WERI-Rb-1 (cell line): ENCODE measurements at regions not wholly inside any gene's neighbourhood (a gene's known extent, or its start where the extent isn't known, plus 50 kb on each side); places are given as distances from the start of the nearest gene placed in this dataset.

Experiments
- DNase-seq: peaks from one replicate; pipeline ENCODE4 v3.0.0-alpha.2; 2020
- H3K27ac ChIP-seq: fragments of 250-450 bp; sonication (Bioruptor Pico); 2 replicates; pipeline ENCODE4 v1.5.1; 2020; ENCODE audit warnings: mild to moderate bottlenecking, moderate library complexity
- H3K27me3 ChIP-seq: fragments of 250-450 bp; sonication (Bioruptor Pico); 2 replicates; pipeline ENCODE4 v1.5.1; 2021; ENCODE audit warnings: mild to moderate bottlenecking, low read depth, moderate library complexity; ENCODE audit not compliant: insufficient read depth, severe bottlenecking
- H3K36me3 ChIP-seq: fragments of 250-450 bp; sonication (Bioruptor Pico); 2 replicates; pipeline ENCODE4 v1.5.1; 2020; ENCODE audit warnings: mild to moderate bottlenecking, moderate library complexity
- H3K4me3 ChIP-seq: 2 replicates; pipeline ENCODE4 v1.5.1; 2011; ENCODE audit warnings: low read depth, mild to moderate bottlenecking, control low read depth, low read length
- H3K9me3 ChIP-seq: fragments of 250-450 bp; sonication (Bioruptor Pico); 2 replicates; pipeline ENCODE4 v1.5.1; 2021; ENCODE audit warnings: mild to moderate bottlenecking, moderate library complexity; ENCODE audit not compliant: severe bottlenecking
- CTCF ChIP-seq: IDR thresholded peaks from 2 replicates; pipeline ENCODE4 v1.5.1; 2011; ENCODE audit warnings: low read depth, mild to moderate bottlenecking, control low read depth, inconsistent platforms, low read length

GRCh38 chr18:77969972-77970371 lies 720.3 kb downstream of the GALR1 start:
- Histone ChIP-seq H3K27ac (no peak overlapping the region), H3K4me3 (no peak overlapping the region), H3K9me3 (no peaks in the 10 kb centered on the region), H3K36me3 (no peaks in the 10 kb centered on the region), H3K27me3 (no peaks in the 10 kb centered on the region)
- no peak for DNase-seq
- TF ChIP-seq CTCF, result no peak

GRCh38 chr18:77970814-77971213 lies 721.2 kb downstream of the GALR1 start:
- no peak overlapping the region for H3K27ac ChIP-seq
- H3K36me3 ChIP-seq, result no peaks in the 10 kb centered on the region
- no peaks in the 10 kb centered on the region for H3K27me3 ChIP-seq
- DNase-seq, result no peak
- no peaks in the 10 kb centered on the region for H3K9me3 ChIP-seq
- TF ChIP-seq CTCF, result no peak
- no peak overlapping the region for H3K4me3 ChIP-seq

GRCh38 chr18:77973745-77974144 lies 724.1 kb downstream of the GALR1 start:
- H3K36me3 ChIP-seq, result no peaks in the 10 kb centered on the region
- DNase-seq, result no peak
- H3K9me3 ChIP-seq, result no peaks in the 10 kb centered on the region
- H3K27ac ChIP-seq, result no peak overlapping the region
- H3K27me3 ChIP-seq, result no peaks in the 10 kb centered on the region
- TF ChIP-seq CTCF, result no peak
- H3K4me3 ChIP-seq, result no peak overlapping the region

- Histone ChIP-seq H3K36me3 (no peaks in the 10 kb centered on the region), H3K9me3 (no peaks in the 10 kb centered on the region), H3K4me3 (no peak overlapping the region), H3K27ac (no peak overlapping the region), H3K27me3 (no peaks in the 10 kb centered on the region)
- DNase-seq, result no peak
- TF ChIP-seq CTCF, result no peak
These were observed 724.7 kb downstream of the GALR1 start for GRCh38 chr18:77974329-77974728.

GRCh38 chr18:77977331-77977730 lies 727.7 kb downstream of the GALR1 start:
- no peak for TF ChIP-seq CTCF
- no peak for DNase-seq
- no peak overlapping the region for H3K4me3 ChIP-seq
- no peak overlapping the region for H3K27ac ChIP-seq
- no peaks in the 10 kb centered on the region for H3K27me3 ChIP-seq
- no peaks in the 10 kb centered on the region for H3K36me3 ChIP-seq
- no peaks in the 10 kb centered on the region for H3K9me3 ChIP-seq

GRCh38 chr18:77980275-77980674 lies 730.6 kb downstream of the GALR1 start:
- TF ChIP-seq CTCF, result no peak
- no peaks in the 10 kb centered on the region for H3K36me3 ChIP-seq
- no peak overlapping the region for H3K27ac ChIP-seq

More at GRCh38 chr18:77980275-77980674, 730.6 kb downstream of the GALR1 start:
- Histone ChIP-seq H3K4me3 (no peak overlapping the region), H3K9me3 (no peaks in the 10 kb centered on the region), H3K27me3 (no peaks in the 10 kb centered on the region)
- no peak for DNase-seq
